B cell (primary cell): ENCODE measurements at regions not wholly inside any gene's neighbourhood (a gene's known extent, or its start where the extent isn't known, plus 50 kb on each side); places are given as distances from the start of the nearest gene placed in this dataset.

Experiments
- EZH2 ChIP-seq: IDR thresholded peaks from 2 replicates; pipeline ENCODE4 v1.6.1; 2012; ENCODE audit warnings: borderline replicate concordance, low read depth, mild to moderate bottlenecking, moderate library complexity, low read length; ENCODE audit not compliant: insufficient read depth, poor library complexity, severe bottlenecking
- TF ChIP-seq, protein P1 (sequence below): fragments of 200-600 bp; IDR thresholded peaks from one replicate; pipeline ENCODE4 v1.8.0; 2022; ENCODE audit warnings: antibody characterized with exemption, mild to moderate bottlenecking

DNA sequence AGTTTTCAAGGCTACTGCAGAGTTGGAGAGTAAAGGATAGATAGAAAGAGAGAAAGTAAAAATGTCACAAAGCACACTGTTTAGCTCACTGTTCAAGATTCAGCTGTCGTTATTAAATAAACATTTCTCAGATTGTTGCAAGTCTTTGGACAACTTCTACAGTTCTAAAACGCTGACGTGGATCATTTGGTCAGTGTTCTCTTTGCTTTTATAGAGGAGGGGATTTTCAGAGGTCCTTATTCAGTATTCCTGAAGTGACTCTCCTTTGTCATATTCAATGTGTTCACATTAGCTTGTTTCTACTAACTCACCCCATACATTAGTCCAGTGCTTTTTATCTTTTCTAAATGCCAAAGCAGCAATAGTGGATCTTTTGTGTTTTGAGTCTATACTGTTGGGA lies 154.7 kb upstream of the ARGLU1 start:
- TF ChIP-seq EZH2, result no peak
- TF ChIP-seq, protein P1, sequence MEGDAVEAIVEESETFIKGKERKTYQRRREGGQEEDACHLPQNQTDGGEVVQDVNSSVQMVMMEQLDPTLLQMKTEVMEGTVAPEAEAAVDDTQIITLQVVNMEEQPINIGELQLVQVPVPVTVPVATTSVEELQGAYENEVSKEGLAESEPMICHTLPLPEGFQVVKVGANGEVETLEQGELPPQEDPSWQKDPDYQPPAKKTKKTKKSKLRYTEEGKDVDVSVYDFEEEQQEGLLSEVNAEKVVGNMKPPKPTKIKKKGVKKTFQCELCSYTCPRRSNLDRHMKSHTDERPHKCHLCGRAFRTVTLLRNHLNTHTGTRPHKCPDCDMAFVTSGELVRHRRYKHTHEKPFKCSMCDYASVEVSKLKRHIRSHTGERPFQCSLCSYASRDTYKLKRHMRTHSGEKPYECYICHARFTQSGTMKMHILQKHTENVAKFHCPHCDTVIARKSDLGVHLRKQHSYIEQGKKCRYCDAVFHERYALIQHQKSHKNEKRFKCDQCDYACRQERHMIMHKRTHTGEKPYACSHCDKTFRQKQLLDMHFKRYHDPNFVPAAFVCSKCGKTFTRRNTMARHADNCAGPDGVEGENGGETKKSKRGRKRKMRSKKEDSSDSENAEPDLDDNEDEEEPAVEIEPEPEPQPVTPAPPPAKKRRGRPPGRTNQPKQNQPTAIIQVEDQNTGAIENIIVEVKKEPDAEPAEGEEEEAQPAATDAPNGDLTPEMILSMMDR, result no peak
